ENCODE measurements at regions not wholly inside any gene's neighbourhood (a gene's known extent, or its start where the extent isn't known, plus 50 kb on each side); places are given as distances from the start of the nearest gene placed in this dataset.

DNA sequence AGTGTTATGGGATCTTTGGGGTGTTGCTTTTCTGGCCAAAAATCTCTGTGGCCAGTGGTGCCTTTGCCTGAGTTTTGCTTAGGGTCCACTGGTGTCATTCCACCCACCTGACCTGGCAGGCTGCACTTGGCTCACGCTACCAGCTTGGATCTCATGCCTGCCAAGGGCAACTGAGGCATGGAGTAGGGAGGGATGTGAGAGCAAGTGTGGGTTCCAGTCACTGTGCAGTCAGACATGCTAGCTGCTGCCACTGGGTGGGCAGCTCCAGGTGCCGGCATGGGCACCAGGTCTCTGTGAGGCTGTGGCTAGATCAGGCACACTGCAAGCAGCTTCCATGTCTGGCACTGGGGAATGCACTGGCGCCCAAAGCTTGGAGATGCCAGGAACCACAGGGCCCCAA is 424.1 kb downstream of the PRR32 start:
- no peaks in the 10 kb centered on the region for H3K79me2 ChIP-seq (ENCODE audit: low read depth)
- no peak overlapping the region for H2AFZ ChIP-seq
- TF ChIP-seq EZH2 (IDR thresholded peaks at IDR 0.05; ENCODE audit: low read depth), result no peak
- TF ChIP-seq, protein P1, sequence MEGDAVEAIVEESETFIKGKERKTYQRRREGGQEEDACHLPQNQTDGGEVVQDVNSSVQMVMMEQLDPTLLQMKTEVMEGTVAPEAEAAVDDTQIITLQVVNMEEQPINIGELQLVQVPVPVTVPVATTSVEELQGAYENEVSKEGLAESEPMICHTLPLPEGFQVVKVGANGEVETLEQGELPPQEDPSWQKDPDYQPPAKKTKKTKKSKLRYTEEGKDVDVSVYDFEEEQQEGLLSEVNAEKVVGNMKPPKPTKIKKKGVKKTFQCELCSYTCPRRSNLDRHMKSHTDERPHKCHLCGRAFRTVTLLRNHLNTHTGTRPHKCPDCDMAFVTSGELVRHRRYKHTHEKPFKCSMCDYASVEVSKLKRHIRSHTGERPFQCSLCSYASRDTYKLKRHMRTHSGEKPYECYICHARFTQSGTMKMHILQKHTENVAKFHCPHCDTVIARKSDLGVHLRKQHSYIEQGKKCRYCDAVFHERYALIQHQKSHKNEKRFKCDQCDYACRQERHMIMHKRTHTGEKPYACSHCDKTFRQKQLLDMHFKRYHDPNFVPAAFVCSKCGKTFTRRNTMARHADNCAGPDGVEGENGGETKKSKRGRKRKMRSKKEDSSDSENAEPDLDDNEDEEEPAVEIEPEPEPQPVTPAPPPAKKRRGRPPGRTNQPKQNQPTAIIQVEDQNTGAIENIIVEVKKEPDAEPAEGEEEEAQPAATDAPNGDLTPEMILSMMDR (conservative IDR thresholded peaks at IDR 0.05), result no peak
- DNase-seq, result no peak
- H3K9me3 ChIP-seq (ENCODE audit: insufficient read depth, low read depth), result no peaks in the 10 kb centered on the region
- no peaks in the 10 kb centered on the region for H3K36me3 ChIP-seq (ENCODE audit: low read depth)
- CTCF ChIA-PET, result no interaction called here
- H3K27ac ChIP-seq, result no peak overlapping the region
- no peak overlapping the region for H3K4me2 ChIP-seq
- no peaks in the 10 kb centered on the region for H3K4me1 ChIP-seq (replicated peaks; ENCODE audit: insufficient read depth)
- H3K27me3 ChIP-seq (ENCODE audit: insufficient read depth, low read depth), result no peaks in the 10 kb centered on the region
- no peaks in the 10 kb centered on the region for H4K20me1 ChIP-seq (ENCODE audit: insufficient read depth)
- BruUV-seq (replicated peaks), result no TSS peak
- H3K9me2 ChIP-seq (ENCODE audit: insufficient read depth), result no peaks in the 10 kb centered on the region
- no peaks in the 10 kb centered on the region for H3F3A ChIP-seq (ENCODE audit: insufficient read depth, low read depth)
- POLR2A ChIA-PET (ENCODE audit: unreplicated experiment), result no interaction called here
- no peak overlapping the region for H3K4me3 ChIP-seq
- intact Hi-C loops (cut with micrococcal nuclease; ENCODE audit: unreplicated experiment), result no loop called here

DNA sequence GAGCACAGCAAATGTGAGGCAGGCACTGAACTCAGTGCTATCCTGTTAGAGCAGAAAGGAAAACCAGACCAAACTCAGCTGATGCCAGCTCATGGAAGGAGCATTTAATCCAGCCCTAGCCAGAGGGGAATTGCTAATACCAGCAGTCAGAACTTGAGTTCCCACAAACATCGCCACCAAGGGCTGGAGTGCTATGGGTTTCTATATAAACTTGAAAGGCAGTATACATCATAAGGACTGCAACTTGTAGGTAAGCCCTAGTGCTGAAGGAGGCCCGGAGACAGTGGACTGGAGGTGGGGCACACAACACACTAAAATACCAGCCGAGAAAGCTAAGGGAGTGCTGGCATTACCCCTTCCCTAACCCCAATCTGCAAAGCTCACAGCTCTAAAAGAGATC is 440.2 kb downstream of the PRR32 start:
- BruUV-seq (replicated peaks), result no TSS peak
- Histone ChIP-seq H3K4me3 (no peak overlapping the region), H3K4me1 (replicated peaks; ENCODE audit: insufficient read depth) (no peaks in the 10 kb centered on the region), H3K36me3 (ENCODE audit: low read depth) (no peaks in the 10 kb centered on the region), H3F3A (ENCODE audit: insufficient read depth, low read depth) (no peaks in the 10 kb centered on the region), H3K79me2 (ENCODE audit: low read depth) (no peaks in the 10 kb centered on the region), H3K27ac (no peak overlapping the region), H3K27me3 (ENCODE audit: insufficient read depth, low read depth) (no peaks in the 10 kb centered on the region), H3K9me3 (ENCODE audit: insufficient read depth, low read depth) (no peaks in the 10 kb centered on the region), H4K20me1 (ENCODE audit: insufficient read depth) (no peaks in the 10 kb centered on the region), H2AFZ (no peak overlapping the region), H3K9me2 (ENCODE audit: insufficient read depth) (no peaks in the 10 kb centered on the region), H3K4me2 (no peak overlapping the region)
- ChIA-PET CTCF (no interaction called here), POLR2A (ENCODE audit: unreplicated experiment) (no interaction called here)
- DNase-seq, result no peak
- no peak for TF ChIP-seq EZH2 (IDR thresholded peaks at IDR 0.05; ENCODE audit: low read depth)
- TF ChIP-seq, protein P1 (conservative IDR thresholded peaks at IDR 0.05), result no peak
- intact Hi-C loops (cut with micrococcal nuclease; ENCODE audit: unreplicated experiment), result no loop called here

DNA sequence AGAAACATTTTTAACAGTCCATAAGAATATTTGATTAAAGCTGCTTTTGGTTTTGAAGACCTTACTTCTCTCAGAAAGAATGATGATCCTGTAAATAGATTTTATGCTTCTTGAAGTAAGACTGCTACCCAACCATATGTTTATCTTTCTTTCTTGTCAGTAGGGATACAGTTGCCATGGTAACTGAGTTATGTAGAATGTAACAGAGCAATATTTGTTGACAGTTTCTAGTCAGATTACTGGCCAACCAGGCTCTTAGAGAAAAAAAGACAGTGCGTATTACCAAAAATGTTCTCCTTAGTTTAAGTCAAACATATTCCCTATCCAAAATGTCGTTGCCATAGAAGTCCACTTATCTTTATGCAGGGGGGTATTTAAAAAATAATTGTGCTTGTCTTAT is 456.8 kb downstream of the PRR32 start:
- no peaks in the 10 kb centered on the region for H3K9me3 ChIP-seq (ENCODE audit: insufficient read depth, low read depth)
- H3K79me2 ChIP-seq (ENCODE audit: low read depth), result no peaks in the 10 kb centered on the region
- ChIA-PET CTCF (no interaction called here), POLR2A (ENCODE audit: unreplicated experiment) (no interaction called here)
- H4K20me1 ChIP-seq (ENCODE audit: insufficient read depth), result no peaks in the 10 kb centered on the region
- H2AFZ ChIP-seq, result no peak overlapping the region
- no peaks in the 10 kb centered on the region for H3K27me3 ChIP-seq (ENCODE audit: insufficient read depth, low read depth)
- no peaks in the 10 kb centered on the region for H3K4me1 ChIP-seq (replicated peaks; ENCODE audit: insufficient read depth)
- H3K27ac ChIP-seq, result no peak overlapping the region
- H3K9me2 ChIP-seq (ENCODE audit: insufficient read depth), result no peaks in the 10 kb centered on the region
- no peaks in the 10 kb centered on the region for H3K36me3 ChIP-seq (ENCODE audit: low read depth)
- no peak overlapping the region for H3K4me2 ChIP-seq
- no peak for DNase-seq
- intact Hi-C loops (cut with micrococcal nuclease; ENCODE audit: unreplicated experiment), result no loop called here
- no peak for TF ChIP-seq EZH2 (IDR thresholded peaks at IDR 0.05; ENCODE audit: low read depth)
- TF ChIP-seq, protein P1 (conservative IDR thresholded peaks at IDR 0.05), result no peak
- no peak overlapping the region for H3K4me3 ChIP-seq
- no TSS peak for BruUV-seq (replicated peaks)
- no peaks in the 10 kb centered on the region for H3F3A ChIP-seq (ENCODE audit: insufficient read depth, low read depth)
